ENCODE measurements at regions not wholly inside any gene's neighbourhood (a gene's known extent, or its start where the extent isn't known, plus 50 kb on each side); places are given as distances from the start of the nearest gene placed in this dataset.
"Not testable (repeated sequence)": the region's sequence is repeated elsewhere in the genome, so short reads cannot be mapped to it uniquely, and the experiment has no call there.

DNA sequence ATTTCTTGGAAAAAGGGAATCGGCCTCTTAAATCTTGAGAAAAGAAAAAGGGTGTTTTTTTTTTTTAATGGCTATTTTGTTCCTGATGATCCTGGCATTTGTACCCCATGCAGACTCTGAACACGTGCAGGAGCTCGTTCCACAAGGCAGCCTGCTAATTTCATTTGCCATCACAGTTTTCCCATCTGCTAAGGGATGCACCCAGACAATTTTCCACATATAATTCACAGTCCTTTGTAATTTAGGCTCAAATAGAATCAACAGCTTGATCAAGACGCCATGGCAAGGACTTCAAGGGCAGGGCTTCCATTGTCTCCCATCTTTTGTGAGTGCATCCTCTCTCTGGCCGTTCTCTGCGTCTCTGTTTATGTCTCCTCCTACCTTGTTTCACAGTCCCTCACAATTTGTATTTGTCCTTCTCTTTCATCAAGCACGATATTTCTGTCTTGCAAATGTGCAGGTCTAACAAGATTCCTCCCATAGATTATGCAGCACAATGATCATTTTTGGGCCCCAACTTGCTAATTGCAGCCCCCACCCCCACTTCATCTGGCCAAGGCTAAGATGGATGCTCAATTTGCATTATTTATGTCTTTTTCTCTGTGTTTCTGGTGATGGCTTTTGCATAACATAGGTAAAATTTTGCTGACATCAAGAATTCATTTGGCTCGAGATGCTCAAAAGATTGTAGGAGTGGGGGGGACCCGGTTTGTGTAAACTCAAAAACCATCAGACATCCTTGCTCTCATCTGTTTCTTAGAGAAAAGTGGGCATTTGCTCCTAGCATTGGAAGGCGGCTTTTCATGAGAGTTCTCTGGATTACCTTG is 356.0 kb upstream of the NPVF start:
- intact Hi-C loops (cut with micrococcal nuclease): no loop called here

DNA sequence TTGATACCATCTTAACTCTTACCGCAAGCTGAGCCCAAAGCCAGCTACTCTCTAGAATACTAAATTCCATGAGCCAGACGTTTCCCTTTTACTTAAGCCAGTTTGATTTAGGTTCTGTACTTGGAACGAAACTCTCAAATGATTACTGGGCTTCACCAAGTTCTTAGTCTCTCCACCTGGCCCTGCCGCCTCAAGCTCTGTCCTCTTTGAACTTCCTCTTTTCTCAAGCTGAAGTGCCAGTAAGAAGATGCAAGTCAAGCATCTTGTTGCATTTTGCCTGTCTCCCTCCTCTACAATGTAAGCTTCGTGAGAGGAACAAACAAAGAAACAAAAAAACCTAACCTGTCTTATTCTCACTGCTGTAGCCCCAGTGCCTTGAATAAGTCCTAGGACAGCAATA is 358.2 kb upstream of the NPVF start:
- intact Hi-C loops (cut with micrococcal nuclease): no loop called here

DNA sequence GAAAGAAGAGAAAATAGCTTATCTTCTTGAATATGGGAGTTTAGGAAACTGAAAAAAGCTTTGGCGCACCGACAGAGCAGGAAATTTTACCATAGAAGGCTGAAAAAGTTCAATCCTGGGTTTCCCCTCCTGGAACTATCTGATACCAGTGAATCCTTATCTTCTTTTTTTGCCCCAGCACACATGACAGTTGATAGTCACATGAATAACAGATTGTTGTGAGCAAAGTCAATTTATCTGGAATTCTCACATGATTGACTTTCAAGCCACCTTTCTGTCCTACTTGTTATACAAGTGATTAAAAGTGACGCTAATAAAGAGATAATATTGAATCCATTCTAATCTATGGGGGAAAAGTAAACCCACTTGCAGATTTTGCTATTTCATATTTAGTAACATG is 365.8 kb upstream of the NPVF start:
- intact Hi-C loops (cut with micrococcal nuclease): loop anchor here (10.0 kb wide), 1 partner anchor 261 kb away; no protein-coding TSS in a partner anchor

DNA sequence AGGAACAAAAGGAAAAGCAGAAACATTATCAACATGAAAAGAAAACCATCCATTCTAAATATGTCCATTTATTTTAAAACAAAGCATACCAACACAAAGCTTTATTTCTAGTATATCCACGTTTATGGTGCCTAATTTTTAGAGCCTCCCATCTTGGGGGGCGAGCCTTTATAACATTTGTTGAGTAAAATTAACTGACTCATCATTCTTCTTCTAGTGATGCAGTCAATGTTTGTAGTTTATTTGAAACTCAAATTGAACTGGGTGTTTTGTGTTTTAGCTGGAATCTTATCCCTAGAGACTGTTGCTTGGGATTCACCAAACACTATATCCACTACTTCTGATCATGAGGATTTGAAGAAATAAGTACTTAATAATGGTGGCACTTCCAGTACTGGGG is 366.4 kb upstream of the NPVF start:
- intact Hi-C loops (cut with micrococcal nuclease): loop anchor here (10.0 kb wide), 1 partner anchor 260 kb away; no protein-coding TSS in a partner anchor

DNA sequence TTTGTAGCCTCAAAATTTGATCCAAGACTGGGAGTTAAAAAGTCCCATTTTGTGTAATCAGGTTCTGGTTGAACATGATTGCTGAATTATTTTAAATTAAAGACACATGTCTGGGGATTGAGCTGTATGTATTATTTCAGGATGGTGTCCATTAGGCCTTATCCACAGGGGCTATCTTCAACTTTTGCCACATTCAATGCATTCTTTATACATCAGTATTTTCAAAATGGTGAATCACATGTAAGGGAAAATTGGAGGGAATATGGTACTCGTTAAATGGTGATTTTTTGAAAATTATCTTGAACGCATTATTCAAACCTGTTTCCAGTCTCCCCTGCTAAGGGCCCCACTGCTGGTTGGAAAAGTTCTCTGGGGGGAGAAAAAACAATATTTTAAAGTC is 367.7 kb upstream of the NPVF start:
- intact Hi-C loops (cut with micrococcal nuclease): loop anchor here (10.0 kb wide), 1 partner anchor 259 kb away; no protein-coding TSS in a partner anchor

DNA sequence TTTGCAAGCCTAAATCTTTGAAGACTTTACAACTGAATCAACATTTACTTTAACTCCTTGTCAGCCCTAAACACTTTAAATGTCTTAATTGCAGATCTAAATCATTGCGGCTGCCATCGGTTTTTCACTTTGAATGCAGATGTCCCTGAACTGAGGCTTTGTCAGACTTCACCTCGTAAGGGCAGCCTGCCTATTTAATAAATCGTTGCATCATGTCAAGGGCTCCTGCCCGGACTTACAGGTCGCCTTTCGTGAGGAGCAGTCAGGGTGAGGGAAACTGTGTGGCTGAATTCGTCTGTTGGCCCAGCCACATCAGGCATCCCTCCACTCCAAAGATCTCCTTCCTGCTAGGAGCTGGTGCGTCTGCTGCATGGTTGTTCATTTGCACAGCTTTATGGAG is 368.2 kb upstream of the NPVF start:
- intact Hi-C loops (cut with micrococcal nuclease): loop anchor here (10.0 kb wide), 1 partner anchor 258 kb away; no protein-coding TSS in a partner anchor

DNA sequence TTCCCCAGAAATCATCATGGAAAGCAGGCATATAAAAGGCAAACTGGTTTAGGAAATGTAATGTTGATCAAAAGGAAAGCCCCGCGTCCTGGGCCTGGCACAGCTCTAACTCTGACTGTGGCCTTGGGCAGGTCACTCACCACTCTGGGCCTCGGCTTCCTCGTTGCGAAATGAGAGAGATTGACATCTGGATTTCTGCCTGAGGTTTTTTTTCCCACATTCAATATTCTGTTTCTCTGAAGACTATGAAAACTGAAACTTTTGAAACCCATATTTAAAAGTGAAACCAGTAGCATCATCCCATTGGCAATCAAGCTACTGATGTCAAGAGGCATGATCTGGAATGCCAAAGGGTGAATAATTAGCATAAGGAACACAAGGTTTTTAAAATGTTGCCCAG is 369.7 kb upstream of the NPVF start:
- intact Hi-C loops (cut with micrococcal nuclease): loop anchor here (10.0 kb wide), 1 partner anchor 257 kb away; no protein-coding TSS in a partner anchor

DNA sequence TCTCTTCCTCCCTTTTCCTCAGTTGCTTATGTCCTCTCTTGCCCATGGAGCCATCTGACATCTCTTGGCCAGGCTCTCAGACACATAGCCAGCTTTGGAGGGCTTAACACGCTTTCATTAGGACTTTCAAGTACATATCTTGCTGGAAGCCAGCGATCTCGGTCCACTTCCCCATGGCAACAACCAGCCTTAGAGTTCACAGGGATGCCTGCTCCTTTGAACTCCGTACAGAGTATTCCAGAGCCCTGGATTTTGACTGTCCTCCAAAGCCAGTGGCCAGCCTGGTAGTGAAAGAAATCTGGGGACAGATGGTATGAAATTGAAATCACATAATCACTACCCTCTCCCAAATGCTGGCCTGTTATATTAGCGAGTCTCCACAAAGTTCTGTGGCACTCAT is 370.5 kb upstream of the NPVF start:
- intact Hi-C loops (cut with micrococcal nuclease): loop anchor here (10.0 kb wide), 1 partner anchor 256 kb away; no protein-coding TSS in a partner anchor

DNA sequence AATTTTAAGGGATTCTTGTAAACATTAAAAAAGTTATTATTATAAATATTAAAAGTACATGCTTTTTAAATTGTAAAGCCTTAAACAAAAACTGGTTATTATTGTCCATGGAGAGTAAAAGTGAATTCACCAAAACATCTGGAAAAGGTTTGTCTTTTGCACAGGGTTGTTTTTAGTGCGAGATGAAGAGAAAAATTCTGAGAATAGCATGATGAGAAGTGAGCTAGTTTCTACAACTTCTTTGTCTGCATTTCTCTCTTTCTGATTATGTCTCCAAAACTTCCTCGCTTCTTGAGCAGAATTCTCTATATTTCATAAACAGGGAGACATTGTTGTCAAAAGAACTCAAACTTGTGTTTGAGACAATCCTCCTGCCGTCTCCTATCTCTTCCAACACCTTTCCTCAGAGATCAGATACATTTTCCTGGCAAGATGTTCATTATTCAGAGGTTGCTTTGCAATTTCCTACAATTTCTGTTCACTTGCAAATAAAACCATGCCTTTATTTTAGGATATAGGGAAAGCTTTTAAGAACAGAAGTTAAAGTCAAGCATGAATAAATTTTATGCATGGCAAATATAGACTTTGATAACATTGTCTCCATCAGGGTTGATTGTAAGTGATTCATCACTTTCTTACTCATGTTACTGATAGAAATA is 372.1 kb upstream of the NPVF start:
- intact Hi-C loops (cut with micrococcal nuclease): no loop called here

DNA sequence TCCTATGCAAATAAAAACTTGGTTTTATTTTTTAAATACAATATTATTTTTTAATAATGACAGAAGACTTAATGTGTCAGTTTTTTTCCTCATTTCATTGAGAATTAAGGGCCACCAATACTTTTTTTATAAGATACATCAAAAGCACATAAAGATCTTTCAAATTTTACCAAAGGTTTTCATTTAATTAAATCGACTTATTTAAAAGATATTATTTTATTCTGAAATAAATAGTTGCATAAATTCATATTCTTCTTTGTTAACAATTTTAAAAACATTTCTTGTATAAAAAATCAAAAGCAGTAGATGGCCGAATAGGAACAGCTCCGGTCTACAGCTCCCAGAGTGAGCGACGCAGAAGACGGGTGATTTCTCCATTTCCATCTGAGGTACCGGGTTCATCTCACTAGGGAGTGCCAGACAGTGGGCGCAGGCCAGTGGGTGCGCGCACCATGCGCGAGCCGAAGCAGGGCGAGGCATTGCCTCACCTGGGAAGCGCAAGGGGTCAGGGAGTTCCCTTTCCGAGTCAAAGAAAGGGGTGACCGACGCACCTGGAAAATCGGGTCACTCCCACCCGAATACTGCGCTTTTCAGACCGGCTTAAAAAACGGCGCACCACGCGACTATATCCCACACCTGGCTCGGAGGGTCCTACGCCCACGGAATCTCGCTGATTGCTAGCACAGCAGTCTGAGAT is 374.6 kb upstream of the NPVF start:
- intact Hi-C loops (cut with micrococcal nuclease): not testable (repeated sequence)

DNA sequence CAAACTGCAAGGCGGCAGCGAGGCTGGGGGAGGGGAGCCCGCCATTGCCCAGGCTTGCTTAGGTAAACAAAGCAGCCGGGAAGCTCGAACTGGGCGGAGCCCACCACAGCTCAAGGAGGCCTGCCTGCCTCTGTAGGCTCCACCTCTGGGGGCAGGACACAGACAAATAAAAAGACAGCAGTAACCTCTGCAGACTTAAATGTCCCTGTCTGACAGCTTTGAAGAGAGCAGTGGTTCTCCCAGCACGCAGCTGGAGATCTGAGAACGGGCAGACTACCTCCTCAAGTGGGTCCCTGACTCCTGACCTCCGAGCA is 375.1 kb upstream of the NPVF start:
- intact Hi-C loops (cut with micrococcal nuclease): not testable (repeated sequence)

DNA sequence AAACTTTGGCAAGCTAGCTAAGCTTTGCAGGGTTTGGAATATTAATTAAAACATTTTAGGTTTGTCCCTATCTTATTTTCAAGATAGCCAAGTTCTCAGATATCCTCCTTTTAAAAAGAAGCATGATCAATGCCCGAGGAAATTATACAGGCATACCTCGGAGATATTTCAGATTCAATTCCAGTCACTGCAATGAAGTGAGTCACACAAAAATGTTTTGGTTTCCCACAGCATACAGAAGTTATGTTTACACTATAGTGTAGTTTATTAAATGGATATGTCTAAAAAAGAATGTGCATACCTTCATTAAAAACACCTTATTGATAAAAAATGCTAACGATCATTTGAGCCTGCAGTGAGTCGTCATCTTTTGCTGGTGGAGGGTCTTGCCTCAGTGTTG is 382.9 kb upstream of the NPVF start:
- intact Hi-C loops (cut with micrococcal nuclease): no loop called here

DNA sequence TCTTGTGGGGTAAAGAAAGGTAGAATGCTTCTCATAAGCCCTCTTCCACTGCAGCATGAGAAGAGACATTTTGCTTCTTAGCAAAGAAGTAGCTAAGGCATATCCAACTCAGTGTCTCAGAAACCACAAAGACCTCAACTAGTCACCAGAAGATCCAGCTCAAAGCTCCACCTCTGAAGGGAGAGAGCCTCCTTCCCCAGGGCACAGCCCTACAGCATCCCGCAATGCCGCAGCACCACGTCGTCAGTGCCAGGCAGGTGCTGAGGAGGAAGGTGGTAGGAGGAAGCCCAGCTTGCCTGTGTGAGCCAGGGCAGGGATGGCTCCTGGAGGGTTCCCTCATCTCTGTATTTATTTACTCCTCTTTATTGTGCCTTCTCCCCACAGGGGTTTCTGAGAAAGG is 385.6 kb upstream of the NPVF start:
- intact Hi-C loops (cut with micrococcal nuclease): no loop called here

DNA sequence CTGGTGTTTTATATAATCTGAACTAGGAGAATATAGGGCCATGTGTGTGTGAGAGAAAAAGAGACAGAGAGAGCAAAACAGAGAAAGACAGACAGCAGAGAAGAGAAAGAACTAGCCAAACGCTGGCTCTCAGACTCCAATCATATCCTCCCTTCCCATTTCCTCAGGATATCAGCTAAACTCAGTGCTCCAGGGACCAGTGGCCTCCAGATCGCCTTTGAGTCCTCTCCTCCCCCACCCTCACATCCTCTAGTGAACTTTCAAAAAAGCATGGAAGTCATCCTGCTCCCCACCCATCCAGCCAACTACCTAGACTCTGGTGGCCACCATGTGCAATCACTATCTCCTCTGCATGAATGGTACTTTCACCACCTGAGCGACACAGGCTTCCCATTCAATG is 386.1 kb upstream of the NPVF start:
- intact Hi-C loops (cut with micrococcal nuclease): no loop called here

DNA sequence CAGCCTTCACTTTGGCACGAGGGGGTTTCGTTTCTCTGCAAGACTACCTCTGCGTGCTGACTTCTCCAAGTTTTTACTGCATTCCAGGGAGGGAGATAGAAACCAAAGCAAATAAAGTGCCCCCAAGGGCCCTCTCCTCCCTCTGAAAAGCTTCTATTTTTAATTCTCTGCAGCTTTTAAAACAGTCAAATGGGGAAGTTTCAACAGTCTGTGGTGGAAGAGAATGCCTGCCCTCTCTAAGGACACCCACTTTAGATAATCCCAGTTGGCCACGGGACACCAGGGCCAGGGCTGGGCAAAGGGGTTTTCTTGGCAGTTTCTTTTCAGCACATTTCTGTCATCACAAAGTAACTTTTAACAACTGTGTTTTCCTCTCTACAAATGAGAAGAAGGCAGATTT is 386.7 kb upstream of the NPVF start:
- intact Hi-C loops (cut with micrococcal nuclease): no loop called here

DNA sequence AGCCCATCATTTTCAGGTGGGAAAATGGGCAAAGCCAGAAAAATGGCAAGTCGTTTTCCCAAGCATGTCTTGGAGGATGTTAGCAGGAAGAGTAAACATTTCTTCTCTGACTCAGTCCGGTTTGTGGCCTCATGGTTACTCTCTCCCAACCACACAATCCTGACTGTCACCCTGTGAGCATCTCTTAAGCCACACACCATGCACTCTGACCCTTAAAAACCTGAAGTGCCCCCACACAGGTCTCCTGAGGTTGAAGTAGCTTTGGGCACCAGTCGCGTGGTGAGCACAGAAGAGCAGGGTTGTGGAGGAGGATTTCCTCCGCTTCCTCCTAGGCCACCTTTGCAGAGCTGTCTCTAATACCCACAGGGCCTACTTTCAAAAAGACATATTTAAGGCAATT is 387.3 kb upstream of the NPVF start:
- intact Hi-C loops (cut with micrococcal nuclease): no loop called here

DNA sequence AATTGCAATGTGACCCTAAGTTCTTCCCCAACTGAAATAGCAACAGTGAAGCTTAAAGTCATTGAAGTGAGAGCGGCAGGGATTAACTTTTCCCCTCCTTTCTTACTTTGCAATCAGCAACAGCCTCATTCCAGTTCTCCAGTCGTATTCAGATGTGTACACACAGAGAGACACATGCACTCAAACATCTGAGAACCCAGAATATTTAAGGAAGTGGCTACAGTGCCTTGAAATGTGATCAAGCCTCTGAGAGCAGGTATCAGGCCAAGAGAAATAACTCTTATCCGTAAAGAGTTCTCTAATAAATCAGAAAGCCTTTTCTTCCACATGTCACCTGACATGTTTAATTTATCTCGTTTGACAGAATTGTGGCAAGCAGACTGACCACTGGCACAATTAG is 388.9 kb upstream of the NPVF start:
- intact Hi-C loops (cut with micrococcal nuclease): no loop called here

DNA sequence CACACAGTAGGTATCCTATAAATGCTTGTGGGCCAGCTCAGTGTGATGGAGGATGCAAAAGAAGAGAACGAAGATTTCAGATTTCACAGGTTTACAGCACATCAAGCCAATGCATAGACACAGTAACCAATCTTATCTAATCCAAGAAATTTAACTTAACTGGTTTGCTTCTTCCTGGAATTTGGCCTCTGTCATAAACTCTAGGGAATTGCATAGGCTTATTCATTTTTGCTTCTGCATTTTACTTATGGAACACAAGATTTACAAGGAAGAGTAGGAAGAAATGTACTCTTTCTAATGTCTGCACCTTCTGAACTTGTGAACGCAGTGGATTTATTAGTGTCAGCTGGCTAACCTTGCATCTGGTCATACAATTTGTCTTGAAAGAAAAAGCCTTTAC is 389.4 kb upstream of the NPVF start:
- intact Hi-C loops (cut with micrococcal nuclease): no loop called here

DNA sequence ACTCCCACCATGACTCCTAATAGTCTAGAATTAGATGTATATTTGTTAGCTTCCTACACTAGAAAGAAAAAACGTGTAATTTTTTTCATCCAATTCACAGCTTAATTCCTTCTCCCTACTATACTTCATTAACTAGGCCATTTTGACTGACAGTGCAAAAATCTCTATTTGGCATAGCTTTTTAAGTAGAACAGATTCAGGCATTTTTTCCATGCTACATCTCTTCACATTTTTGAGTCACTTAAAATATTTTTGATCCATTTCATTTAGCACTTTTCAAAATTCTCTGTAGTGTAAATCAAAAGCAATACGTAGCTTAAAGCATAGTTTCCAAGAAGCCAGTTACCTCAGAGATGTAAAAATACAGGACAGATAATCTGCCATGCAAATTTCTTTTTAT is 391.1 kb upstream of the NPVF start:
- intact Hi-C loops (cut with micrococcal nuclease): no loop called here

DNA sequence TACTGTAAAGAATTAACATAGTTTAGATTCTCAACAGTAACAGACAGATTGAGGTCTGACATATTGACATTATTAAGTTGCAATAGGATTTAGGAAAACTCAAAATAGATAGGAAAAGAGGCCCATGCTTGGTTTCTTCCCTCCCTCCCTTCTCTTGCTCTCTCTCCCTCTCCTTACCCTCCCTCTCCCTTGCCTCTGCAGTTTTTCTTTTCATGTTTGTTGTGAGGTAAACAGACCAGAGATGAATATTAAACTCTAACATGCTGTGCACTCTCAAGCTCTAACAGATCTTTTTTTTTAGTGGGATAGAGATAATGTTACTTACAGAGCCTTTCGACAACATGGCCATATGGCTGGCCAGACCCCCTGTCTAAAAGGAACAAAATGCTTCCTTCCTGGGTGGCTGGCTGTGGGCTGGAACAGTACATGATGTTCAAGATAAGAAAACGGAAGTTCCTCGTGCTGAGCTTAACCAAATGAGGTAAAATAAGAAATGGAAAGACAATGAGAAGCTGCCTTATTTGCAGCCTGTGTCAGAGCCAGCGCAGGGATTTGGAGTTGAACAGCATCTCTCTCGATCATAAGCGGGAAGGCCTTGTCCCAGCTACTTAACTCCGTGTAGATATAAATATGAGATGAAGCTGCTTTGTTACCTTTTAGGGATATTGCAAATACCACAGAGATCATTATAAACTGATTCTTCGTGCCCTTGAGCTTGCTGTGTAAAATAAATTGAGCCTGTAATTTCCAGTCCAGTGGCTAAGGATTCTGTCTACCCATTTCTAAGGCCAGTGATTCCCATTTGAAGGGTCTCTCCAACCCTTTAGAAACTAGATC is 391.9 kb upstream of the NPVF start:
- intact Hi-C loops (cut with micrococcal nuclease): no loop called here

DNA sequence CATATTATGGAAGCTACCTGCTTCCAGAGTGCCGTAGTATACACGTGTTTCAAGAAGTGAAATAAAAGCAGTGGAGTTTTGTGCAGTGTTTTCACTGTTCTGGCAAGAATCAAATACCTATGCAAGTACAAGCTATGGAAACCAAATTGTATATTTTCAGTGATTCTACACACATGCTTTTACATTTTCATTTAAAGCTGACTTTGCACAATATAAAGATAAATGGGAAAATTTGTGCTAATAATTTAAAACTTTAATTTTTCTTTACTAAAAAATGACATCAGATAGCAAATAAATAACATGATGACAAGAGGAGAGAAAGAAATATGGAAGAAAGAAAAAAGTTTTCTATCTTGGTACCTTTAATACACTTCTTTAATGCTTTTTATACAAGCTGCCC is 393.7 kb upstream of the NPVF start:
- intact Hi-C loops (cut with micrococcal nuclease): no loop called here

All from T-helper 1 cell treated with Interleukin-12 subunit alpha and Interleukin-12 subunit beta and Interleukin-4 antibody, amounts not matched to agents 30 ng/mL and 1 ng/mL, for 36 hours (primary cell).